HEK293 (cell line): ENCODE measurements at regions not wholly inside any gene's neighbourhood (a gene's known extent, or its start where the extent isn't known, plus 50 kb on each side); places are given as distances from the start of the nearest gene placed in this dataset.

Experiments used
- CTCF ChIA-PET: fragments of 350-600 bp; formaldehyde crosslinking; extraction: SDS; loops from one replicate; lab custom pipeline; 2021; ENCODE audit warnings: antibody characterized with exemption; lab: Yijun Ruan, JAX
- POLR2A ChIA-PET: fragments of 300-600 bp; formaldehyde crosslinking; extraction: SDS; loops from one replicate; lab custom pipeline; 2020; ENCODE audit warnings: antibody characterized with exemption, inconsistent platforms; lab: Yijun Ruan, JAX
- H3K27ac ChIP-seq: fragments of 200-500 bp; sonication (Bioruptor generic); 2 replicates; pipeline ENCODE4 v1.5.1; 2014; ENCODE audit warnings: low read depth, low read length, control low read depth, inconsistent platforms; ENCODE audit errors: extremely low read depth
- H3K36me3 ChIP-seq, 2 experiments: fragments of 200-500 bp in 1 of 2; sonication (Bioruptor generic) in 1 of 2; 1 replicate in 1 of 2; 2 replicates in 1 of 2; pipeline ENCODE4 v1.5.1; 2014 to 2017; ENCODE audit warnings: inconsistent platforms in 2 of 2, low read length in 2 of 2; ENCODE audit not compliant: control insufficient read depth in 2 of 2, insufficient read depth in 1 of 2
- H3K4me1 ChIP-seq: fragments of 200-500 bp; sonication (Bioruptor generic); 2 replicates; pipeline ENCODE4 v1.5.1; 2014; ENCODE audit warnings: mild to moderate bottlenecking, low read length, inconsistent platforms; ENCODE audit not compliant: control insufficient read depth, insufficient read depth
- H3K4me3 ChIP-seq: 2 replicates; pipeline ENCODE4 v1.5.1; 2011; ENCODE audit warnings: low read depth, mild to moderate bottlenecking, control low read depth, low read length, moderate library complexity
- H3K9me3 ChIP-seq: fragments of 200-500 bp; sonication (Bioruptor generic); 2 replicates; pipeline ENCODE4 v1.5.1; 2014; ENCODE audit warnings: low read depth, low read length, inconsistent platforms; ENCODE audit not compliant: control insufficient read depth, insufficient read depth
- BCL11A ChIP-seq: fragments of 450-650 bp; formaldehyde crosslinking; IDR thresholded peaks from 2 replicates; pipeline ENCODE4 v1.5.1; 2016; ENCODE audit warnings: low read depth, missing biosample characterization, missing genetic modification characterization
- FEZF1 ChIP-seq: fragments of 450-650 bp; formaldehyde crosslinking; IDR thresholded peaks from 2 replicates; pipeline ENCODE4 v1.5.1; 2016; ENCODE audit warnings: missing biosample characterization, missing genetic modification characterization
- GLI2 ChIP-seq: fragments of 450-650 bp; formaldehyde crosslinking; IDR thresholded peaks from 2 replicates; pipeline ENCODE4; 2017; ENCODE audit warnings: missing biosample characterization, missing genetic modification characterization, low read depth, borderline replicate concordance
- GLIS2 ChIP-seq: fragments of 450-650 bp; formaldehyde crosslinking; IDR thresholded peaks from 2 replicates; pipeline ENCODE4 v1.5.1; 2016; ENCODE audit warnings: missing biosample characterization, missing genetic modification characterization
- HOXA7 ChIP-seq: sonication (generic); formaldehyde crosslinking; IDR thresholded peaks from 2 replicates; pipeline ENCODE4 v1.8.1; 2022; ENCODE audit warnings: missing genetic modification reagents, borderline replicate concordance
- KLF16 ChIP-seq: fragments of 450-650 bp; formaldehyde crosslinking; IDR thresholded peaks from 2 replicates; pipeline ENCODE4 v1.5.1; 2017; ENCODE audit warnings: missing biosample characterization, missing genetic modification characterization
- KLF8 ChIP-seq: fragments of 450-650 bp; formaldehyde crosslinking; IDR thresholded peaks from 2 replicates; pipeline ENCODE4 v1.5.1; 2016; ENCODE audit warnings: missing biosample characterization, missing genetic modification characterization
- MEIS1 ChIP-seq: sonication (generic); formaldehyde crosslinking; IDR thresholded peaks from 2 replicates; pipeline ENCODE4 v1.8.1; 2022; ENCODE audit warnings: missing genetic modification reagents, mild to moderate bottlenecking, borderline replicate concordance
- RBAK ChIP-seq: fragments of 450-650 bp; formaldehyde crosslinking; IDR thresholded peaks from 2 replicates; pipeline ENCODE4 v1.5.1; 2016; ENCODE audit warnings: missing biosample characterization, missing genetic modification characterization
- ZBTB21 ChIP-seq: fragments of 450-650 bp; formaldehyde crosslinking; IDR thresholded peaks from 2 replicates; pipeline ENCODE4 v1.5.1; 2017; ENCODE audit warnings: missing biosample characterization, missing genetic modification characterization
- ZBTB48 ChIP-seq: fragments of 450-650 bp; formaldehyde crosslinking; IDR thresholded peaks from 2 replicates; pipeline ENCODE4 v1.5.1; 2016; ENCODE audit warnings: missing biosample characterization, missing genetic modification characterization
- ZFP37 ChIP-seq: fragments of 450-650 bp; formaldehyde crosslinking; IDR thresholded peaks from 2 replicates; pipeline ENCODE4 v1.5.1; 2016; ENCODE audit warnings: missing biosample characterization, missing genetic modification characterization
- ZNF175 ChIP-seq: fragments of 450-650 bp; formaldehyde crosslinking; IDR thresholded peaks from 2 replicates; pipeline ENCODE4 v1.5.1; 2016; ENCODE audit warnings: missing biosample characterization, missing genetic modification characterization
- ZNF19 ChIP-seq: fragments of 450-650 bp; formaldehyde crosslinking; IDR thresholded peaks from 2 replicates; pipeline ENCODE4; 2016; ENCODE audit warnings: missing biosample characterization, missing genetic modification characterization, low read depth
- ZNF274 ChIP-seq, 2 experiments: fragments of 200-500 bp in 1 of 2; fragments of 450-650 bp in 1 of 2; sonication (Bioruptor generic) in 1 of 2; formaldehyde crosslinking in 1 of 2; IDR thresholded peaks; 2 replicates each; pipeline versions ENCODE4 v1.5.1 to v1.6.1; 2014 to 2016; ENCODE audit warnings: borderline replicate concordance in 1 of 2, inconsistent platforms in 1 of 2, low read length in 1 of 2, missing biosample characterization in 1 of 2, missing genetic modification characterization in 1 of 2
- ZNF324 ChIP-seq: fragments of 450-650 bp; formaldehyde crosslinking; IDR thresholded peaks from 2 replicates; pipeline ENCODE4 v1.5.1; 2016; ENCODE audit warnings: missing biosample characterization, missing genetic modification characterization
- ZNF37A ChIP-seq: fragments of 450-650 bp; IDR thresholded peaks from 2 replicates; pipeline ENCODE4 v1.5.1; 2018; ENCODE audit warnings: missing biosample characterization, missing genetic modification characterization
- ZNF530 ChIP-seq: fragments of 450-650 bp; formaldehyde crosslinking; IDR thresholded peaks from 2 replicates; pipeline ENCODE4 v1.5.1; 2016; ENCODE audit warnings: low read depth, missing biosample characterization, missing genetic modification characterization
- ZNF629 ChIP-seq: fragments of 450-650 bp; formaldehyde crosslinking; IDR thresholded peaks from 2 replicates; pipeline ENCODE4 v1.5.1; 2017; ENCODE audit warnings: missing biosample characterization, missing genetic modification characterization
- ZNF701 ChIP-seq: fragments of 450-650 bp; formaldehyde crosslinking; IDR thresholded peaks from 2 replicates; pipeline ENCODE4 v1.5.1; 2016; ENCODE audit warnings: missing biosample characterization, missing genetic modification characterization
- ZNF776 ChIP-seq: fragments of 450-650 bp; formaldehyde crosslinking; IDR thresholded peaks from 2 replicates; pipeline ENCODE4 v1.5.0; 2017; ENCODE audit warnings: missing biosample characterization, missing genetic modification characterization, borderline replicate concordance
- ZNF791 ChIP-seq: fragments of 450-650 bp; formaldehyde crosslinking; IDR thresholded peaks from 2 replicates; pipeline ENCODE4 v1.5.1; 2016; ENCODE audit warnings: missing biosample characterization, missing genetic modification characterization
- TF ChIP-seq, protein P1 (sequence below): fragments of 450-650 bp; formaldehyde crosslinking; IDR thresholded peaks from 2 replicates; pipeline ENCODE4 v1.5.1; 2017; ENCODE audit warnings: missing biosample characterization, missing genetic modification characterization
- TF ChIP-seq, protein P2 (sequence below): fragments of 450-650 bp; formaldehyde crosslinking; IDR thresholded peaks from 2 replicates; pipeline ENCODE4 v1.5.1; 2016; ENCODE audit warnings: missing biosample characterization, missing genetic modification characterization
- TF ChIP-seq, protein P3 (sequence below): fragments of 450-650 bp; IDR thresholded peaks from 2 replicates; pipeline ENCODE4 v1.5.1; 2018; ENCODE audit warnings: missing biosample characterization, mild to moderate bottlenecking, missing genetic modification characterization
- TF ChIP-seq, protein P4 (sequence below): fragments of 450-650 bp; formaldehyde crosslinking; IDR thresholded peaks from 2 replicates; pipeline ENCODE4 v1.5.1; 2016; ENCODE audit warnings: missing biosample characterization, missing genetic modification characterization
- TF ChIP-seq, protein P5 (sequence below): fragments of 450-650 bp; formaldehyde crosslinking; IDR thresholded peaks from 2 replicates; pipeline ENCODE4 v1.5.1; 2016; ENCODE audit warnings: missing biosample characterization, missing genetic modification characterization

DNA sequence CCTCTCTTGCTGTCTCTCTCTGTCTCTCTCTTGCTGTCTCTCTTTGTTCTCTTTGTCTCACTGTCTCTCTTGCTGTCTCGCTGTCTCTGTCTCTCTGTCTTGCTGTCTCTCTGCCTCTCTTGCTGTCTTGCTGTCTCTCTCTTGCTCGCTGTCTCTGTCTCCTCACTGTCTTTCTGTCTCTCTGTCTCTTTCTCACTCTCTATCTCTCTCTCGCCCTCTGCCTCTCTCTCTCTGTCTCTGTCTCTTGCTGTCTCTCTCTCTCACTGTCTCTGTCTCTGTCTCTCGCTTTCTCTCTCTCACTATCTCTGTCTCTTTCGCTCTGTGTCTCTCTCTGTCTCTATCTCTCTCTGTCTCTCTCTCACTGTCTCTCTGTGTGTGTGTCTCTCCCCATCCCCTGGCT, 92.9 kb upstream of the MC3R start (continued):
- TF ChIP-seq ZNF629 (tag by site-specific recombination) (no peak), BCL11A (no peak), RBAK (tag by site-specific recombination) (no peak), GLI2 (tag by site-specific recombination) (no peak), ZNF37A (tag by site-specific recombination) (no peak), GLIS2 (tag by site-specific recombination) (no peak)
- TF ChIP-seq, protein P1, sequence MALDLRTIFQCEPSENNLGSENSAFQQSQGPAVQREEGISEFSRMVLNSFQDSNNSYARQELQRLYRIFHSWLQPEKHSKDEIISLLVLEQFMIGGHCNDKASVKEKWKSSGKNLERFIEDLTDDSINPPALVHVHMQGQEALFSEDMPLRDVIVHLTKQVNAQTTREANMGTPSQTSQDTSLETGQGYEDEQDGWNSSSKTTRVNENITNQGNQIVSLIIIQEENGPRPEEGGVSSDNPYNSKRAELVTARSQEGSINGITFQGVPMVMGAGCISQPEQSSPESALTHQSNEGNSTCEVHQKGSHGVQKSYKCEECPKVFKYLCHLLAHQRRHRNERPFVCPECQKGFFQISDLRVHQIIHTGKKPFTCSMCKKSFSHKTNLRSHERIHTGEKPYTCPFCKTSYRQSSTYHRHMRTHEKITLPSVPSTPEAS (tag by site-specific recombination) = no peak
- TF ChIP-seq, all 188 proteins: peak for 0

DNA sequence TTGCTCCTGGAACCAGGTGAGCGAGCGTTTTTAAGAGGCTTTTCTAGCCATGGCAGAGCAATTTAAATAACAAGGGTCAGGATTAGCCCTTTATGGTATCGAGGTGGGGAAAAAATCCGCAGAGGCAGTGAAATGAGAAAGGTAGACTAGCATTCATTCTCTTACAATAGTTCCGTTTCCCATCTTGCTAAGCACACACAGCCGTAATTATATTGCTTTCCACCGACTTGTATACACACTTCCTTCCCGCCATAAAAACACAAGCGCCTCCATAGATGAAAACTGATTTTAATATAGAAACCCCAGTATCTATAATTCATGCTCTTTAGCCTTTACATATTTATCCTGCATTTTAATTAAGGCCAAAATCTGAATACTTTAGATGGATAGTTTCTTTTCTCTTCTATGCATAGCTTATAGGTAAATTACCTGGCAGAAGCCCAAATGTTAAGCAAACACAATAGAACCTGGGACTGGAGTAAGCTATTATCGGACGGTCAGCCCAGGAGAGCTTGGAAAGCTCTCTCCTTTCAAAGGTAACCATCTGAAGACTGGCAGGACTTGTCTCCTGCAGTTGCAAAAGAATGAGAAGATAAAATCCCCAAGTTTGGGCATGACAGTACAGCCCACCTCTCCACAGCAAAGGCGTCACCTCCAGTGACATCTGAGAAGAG, 90.9 kb upstream of the MC3R start:
- CTCF ChIA-PET = interaction anchor here (0.5 kb wide), 1 partner anchor 11 kb away, joined by 3 read pairs; no protein-coding TSS in a partner anchor
- TF ChIP-seq ZNF175 (tag by site-specific recombination) = no peak
- TF ChIP-seq ZNF530 (tag by site-specific recombination) = no peak
- TF ChIP-seq ZNF324 (tag by site-specific recombination) = no peak
- TF ChIP-seq, protein P2, sequence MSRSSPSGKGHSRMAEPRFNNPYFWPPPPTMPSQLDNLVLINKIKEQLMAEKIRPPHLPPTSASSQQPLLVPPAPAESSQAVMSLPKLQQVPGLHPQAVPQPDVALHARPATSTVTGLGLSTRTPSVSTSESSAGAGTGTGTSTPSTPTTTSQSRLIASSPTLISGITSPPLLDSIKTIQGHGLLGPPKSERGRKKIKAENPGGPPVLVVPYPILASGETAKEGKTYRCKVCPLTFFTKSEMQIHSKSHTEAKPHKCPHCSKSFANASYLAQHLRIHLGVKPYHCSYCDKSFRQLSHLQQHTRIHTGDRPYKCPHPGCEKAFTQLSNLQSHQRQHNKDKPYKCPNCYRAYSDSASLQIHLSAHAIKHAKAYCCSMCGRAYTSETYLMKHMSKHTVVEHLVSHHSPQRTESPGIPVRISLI (tag by site-specific recombination) = no peak
- TF ChIP-seq KLF16 (tag by site-specific recombination) = no peak
- no peak for TF ChIP-seq ZNF274 (IDR thresholded peaks at IDR 0.05; ENCODE audit: low read length)
- no peak for TF ChIP-seq ZNF274 (tag by site-specific recombination; IDR thresholded peaks at IDR 0.05; ENCODE audit: borderline replicate concordance)

DNA sequence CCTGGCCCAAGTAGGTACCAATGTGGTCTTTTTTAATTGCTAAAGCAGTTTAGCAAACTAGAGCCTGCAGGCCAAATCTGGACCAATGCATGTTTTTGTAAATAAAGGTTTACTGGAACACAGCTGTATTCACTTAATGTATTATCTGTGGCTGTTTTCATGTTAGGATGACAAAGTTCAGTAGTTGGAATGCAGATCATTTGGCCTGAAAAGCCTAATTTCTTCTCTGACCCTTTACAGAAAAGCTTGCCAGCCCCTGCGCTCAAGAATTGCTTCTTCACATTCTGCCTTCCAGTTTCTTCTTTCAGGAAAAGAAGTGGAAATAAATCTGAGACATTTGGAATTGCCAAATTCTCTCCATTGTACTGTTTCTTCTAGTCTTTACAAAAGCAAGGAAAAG, 90.0 kb upstream of the MC3R start:
- Histone ChIP-seq H3K9me3 (no peaks in the 10 kb centered on the region), H3K27ac (no peak overlapping the region), H3K36me3 (no peaks in the 10 kb centered on the region), H3K4me1 (no peaks in the 10 kb centered on the region), H3K4me3 (no peak overlapping the region)
- POLR2A ChIA-PET = no interaction called here
- CTCF ChIA-PET = interaction anchor here (0.5 kb wide), 1 partner anchor 11 kb away, joined by 3 read pairs; no protein-coding TSS in a partner anchor
- no peak for TF ChIP-seq ZNF776
- TF ChIP-seq FEZF1 = no peak
- no peak for TF ChIP-seq ZNF701
- no peak for TF ChIP-seq ZBTB21
- TF ChIP-seq KLF8 = no peak
- TF ChIP-seq, protein P3, sequence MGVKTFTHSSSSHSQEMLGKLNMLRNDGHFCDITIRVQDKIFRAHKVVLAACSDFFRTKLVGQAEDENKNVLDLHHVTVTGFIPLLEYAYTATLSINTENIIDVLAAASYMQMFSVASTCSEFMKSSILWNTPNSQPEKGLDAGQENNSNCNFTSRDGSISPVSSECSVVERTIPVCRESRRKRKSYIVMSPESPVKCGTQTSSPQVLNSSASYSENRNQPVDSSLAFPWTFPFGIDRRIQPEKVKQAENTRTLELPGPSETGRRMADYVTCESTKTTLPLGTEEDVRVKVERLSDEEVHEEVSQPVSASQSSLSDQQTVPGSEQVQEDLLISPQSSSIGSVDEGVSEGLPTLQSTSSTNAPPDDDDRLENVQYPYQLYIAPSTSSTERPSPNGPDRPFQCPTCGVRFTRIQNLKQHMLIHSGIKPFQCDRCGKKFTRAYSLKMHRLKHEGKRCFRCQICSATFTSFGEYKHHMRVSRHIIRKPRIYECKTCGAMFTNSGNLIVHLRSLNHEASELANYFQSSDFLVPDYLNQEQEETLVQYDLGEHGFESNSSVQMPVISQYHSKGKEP = no peak
- no peak for TF ChIP-seq ZFP37 (tag by site-specific recombination)
- TF ChIP-seq ZNF19 (tag by site-specific recombination) = no peak
- TF ChIP-seq, protein P4, sequence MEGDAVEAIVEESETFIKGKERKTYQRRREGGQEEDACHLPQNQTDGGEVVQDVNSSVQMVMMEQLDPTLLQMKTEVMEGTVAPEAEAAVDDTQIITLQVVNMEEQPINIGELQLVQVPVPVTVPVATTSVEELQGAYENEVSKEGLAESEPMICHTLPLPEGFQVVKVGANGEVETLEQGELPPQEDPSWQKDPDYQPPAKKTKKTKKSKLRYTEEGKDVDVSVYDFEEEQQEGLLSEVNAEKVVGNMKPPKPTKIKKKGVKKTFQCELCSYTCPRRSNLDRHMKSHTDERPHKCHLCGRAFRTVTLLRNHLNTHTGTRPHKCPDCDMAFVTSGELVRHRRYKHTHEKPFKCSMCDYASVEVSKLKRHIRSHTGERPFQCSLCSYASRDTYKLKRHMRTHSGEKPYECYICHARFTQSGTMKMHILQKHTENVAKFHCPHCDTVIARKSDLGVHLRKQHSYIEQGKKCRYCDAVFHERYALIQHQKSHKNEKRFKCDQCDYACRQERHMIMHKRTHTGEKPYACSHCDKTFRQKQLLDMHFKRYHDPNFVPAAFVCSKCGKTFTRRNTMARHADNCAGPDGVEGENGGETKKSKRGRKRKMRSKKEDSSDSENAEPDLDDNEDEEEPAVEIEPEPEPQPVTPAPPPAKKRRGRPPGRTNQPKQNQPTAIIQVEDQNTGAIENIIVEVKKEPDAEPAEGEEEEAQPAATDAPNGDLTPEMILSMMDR (tag by site-specific recombination) = no peak
- no peak for TF ChIP-seq ZNF791 (tag by site-specific recombination)
- TF ChIP-seq HOXA7 (CRISPR knock-in tag) = no peak
- TF ChIP-seq, protein P5, sequence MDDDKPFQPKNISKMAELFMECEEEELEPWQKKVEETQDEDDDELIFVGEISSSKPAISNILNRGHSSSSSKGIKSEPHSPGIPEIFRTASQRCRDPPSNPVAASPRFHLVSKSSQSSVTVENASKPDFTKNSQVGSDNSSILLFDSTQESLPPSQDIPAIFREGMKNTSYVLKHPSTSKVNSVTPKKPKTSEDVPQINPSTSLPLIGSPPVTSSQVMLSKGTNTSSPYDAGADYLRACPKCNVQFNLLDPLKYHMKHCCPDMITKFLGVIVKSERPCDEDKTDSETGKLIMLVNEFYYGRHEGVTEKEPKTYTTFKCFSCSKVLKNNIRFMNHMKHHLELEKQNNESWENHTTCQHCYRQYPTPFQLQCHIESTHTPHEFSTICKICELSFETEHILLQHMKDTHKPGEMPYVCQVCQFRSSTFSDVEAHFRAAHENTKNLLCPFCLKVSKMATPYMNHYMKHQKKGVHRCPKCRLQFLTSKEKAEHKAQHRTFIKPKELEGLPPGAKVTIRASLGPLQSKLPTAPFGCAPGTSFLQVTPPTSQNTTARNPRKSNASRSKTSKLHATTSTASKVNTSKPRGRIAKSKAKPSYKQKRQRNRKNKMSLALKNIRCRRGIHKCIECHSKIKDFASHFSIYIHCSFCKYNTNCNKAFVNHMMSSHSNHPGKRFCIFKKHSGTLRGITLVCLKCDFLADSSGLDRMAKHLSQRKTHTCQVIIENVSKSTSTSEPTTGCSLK = no peak
- TF ChIP-seq ZBTB48 (tag by site-specific recombination) = no peak
- TF ChIP-seq MEIS1 (CRISPR knock-in tag) = no peak

More for the DNA sequence above, 90.9 kb upstream of the MC3R start:
- Histone ChIP-seq H3K36me3 (no peaks in the 10 kb centered on the region), H3K27ac (no peak overlapping the region), H3K4me1 (no peaks in the 10 kb centered on the region), H3K4me3 (no peak overlapping the region), H3K9me3 (no peaks in the 10 kb centered on the region)
- POLR2A ChIA-PET = no interaction called here
